ENCODE measurements at regions not wholly inside any gene's neighbourhood (a gene's known extent, or its start where the extent isn't known, plus 50 kb on each side); places are given as distances from the start of the nearest gene placed in this dataset.

DNA sequence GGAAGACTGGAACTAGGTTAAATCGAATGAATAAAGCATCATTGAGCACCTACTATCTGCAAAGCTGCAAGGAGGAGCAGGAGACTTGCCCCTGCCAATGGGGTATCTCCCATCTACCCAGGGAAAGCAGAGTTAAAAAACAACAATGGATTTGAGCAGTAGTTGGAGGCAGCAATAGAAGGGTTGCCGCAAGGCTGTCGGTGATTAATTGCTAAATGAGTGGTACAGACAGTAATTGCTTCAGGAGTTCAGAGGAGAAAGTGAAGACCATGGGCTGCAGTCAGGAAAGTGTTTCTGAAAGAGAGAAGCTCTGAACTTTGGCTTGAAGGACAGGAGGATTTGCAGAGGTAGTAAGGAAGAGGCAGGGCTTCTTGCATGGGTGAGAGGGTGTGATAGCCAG lies 152.9 kb downstream of the ACTL8 start:
- no peak for DNase-seq

DNA sequence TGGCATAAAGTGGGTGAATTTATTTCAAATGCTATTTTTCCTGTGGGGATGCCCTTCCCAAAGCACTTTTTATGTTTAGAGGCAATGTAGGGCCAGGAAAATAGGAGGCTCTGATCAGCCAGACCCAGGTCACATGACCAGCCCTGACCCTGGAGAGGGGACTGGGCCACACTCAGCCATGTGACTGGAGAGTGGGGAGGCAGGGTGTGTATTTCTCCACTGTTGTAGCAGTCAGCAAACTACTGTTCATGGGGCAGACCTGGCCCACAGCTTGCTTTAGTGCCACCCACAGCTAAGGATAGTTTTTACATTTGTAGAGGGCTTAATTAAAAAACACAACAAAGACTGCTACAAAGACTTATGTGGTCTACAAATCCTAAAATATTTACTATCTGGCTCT lies 153.8 kb downstream of the ACTL8 start:
- DNase-seq = no peak

DNA sequence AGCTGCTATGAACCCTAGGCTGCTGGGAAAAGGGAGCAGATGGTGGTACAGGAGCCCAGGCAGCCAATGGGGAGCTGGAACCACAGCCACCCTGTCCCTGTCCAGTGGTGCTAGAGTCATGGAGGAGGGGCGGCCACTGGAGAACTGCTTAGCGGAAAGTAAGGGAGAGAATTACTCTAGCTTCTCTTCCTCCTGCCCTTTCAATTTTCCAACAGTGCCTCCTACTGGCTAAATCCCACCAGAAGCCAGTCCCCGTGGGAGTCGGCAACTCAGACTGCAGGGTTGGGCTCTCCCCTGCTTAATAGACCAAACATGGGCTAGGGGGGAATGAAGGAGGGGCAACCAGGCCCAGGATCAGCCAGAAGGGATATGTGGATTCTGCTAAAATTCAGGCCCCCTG lies 154.5 kb downstream of the ACTL8 start:
- DNase-seq = no peak

DNA sequence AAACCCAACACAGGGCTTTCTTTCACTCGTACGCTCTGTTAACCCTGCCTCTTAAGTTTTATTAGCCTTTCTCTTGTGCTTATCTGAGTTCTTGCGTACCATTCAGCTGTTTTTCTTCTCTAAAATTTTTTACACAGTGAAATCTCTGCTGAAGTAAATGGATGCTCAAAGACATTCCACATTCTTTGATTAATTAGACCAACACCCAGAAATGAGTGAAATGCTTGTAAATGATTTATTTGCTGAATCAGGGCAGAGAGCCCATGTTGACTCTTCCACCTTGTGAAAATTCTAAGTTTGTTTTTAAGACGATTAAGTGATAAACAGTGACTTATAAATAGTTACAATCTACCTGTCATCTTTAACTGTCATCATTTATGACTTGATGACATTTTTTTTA lies 156.7 kb downstream of the ACTL8 start:
- no peak for DNase-seq

DNA sequence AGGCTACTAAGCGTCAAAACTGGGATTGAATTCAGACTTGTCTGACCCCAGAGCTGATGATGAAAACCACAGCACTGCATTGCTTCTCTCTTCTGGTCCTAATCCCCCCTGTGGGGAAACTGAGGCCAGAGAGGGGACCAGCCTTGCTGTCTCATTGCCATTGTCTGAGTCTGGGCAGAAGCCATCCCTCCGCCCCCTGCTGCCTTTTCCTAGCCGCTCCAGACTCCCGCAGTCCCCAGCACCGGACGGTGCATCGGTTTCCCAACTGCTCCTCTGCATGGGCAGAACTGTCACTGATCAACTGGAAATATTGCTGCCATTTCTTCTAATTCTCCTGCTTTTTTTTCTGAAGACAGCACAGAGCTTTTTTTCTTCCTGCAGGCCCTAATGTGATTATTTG lies 157.4 kb downstream of the ACTL8 start:
- no peak for DNase-seq

DNA sequence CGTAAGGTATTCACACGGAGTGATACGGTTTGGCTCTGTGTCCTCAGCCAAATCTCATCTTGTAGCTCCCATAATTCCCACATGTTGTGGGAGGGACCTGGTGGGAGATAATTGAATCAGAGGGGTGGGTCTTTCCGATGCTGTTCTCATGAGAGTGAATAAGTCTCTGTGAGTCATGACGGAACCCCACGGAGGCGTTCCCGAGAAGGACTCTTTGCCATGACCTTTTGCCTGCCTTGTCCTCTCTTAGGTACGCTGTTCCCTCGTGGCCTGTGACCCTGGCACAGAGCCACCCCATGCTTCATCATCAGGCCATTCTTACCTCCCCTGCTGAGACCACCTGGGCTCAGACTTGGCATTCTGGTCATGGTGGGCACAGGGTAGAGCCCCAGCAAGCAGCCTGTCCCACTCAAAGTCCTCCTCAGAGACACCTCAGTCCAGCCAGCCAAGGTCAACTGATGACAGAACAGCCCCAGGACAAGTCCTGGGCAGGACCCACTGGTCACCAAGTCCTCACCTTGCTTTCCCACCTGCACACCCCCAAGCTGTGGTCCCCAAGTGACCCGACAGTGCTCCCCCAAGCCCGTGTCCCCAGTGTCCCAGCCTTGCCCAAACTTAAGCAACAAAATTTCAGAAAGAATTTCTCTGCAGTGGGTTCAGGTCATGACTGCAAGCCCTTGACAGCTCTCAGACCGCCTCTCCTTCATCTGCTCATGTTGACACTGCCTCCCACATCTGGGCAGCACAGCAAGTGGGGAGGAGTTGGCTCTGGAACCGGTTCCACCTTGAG lies 158.4 kb downstream of the ACTL8 start:
- DNase-seq = no peak

DNA sequence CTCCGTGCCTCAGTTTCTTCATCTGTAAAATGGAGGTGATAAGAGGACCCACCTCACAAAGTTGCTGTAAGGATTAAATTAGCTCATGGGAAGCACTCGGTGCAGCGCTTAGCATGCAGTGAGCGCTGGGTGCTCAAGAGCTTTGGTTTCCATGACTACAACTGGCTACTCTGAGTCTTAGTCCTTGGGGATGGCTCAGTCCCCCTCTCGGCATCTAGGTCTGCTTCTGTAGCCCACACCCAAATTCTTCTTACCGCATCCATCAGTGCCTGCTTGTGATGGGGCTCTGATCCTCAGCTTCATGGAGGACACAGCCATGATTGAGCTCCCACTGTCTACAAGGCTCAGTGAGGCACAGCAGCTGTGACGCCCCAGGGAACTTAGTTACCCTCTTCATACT lies 159.0 kb downstream of the ACTL8 start:
- DNase-seq = no peak

DNA sequence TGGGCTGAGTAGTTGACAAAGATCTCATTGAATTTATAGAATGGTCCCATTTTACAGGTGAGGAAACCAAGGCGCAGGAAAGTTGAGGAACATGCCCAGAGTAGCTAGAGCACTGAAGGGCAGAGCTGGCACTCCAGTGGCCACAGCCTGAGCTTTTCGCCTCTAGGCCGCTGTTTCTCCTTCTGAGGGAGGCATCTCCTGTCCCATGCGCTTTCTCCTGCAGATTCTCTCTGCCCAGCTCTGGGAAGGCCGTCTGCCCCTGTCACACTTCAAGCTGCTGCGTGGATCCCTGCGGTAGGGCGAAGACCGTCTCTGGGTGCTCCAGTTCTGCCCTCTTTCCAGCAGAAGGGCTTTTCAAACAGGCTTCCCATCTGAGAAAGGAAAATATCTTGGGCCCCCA lies 159.9 kb downstream of the ACTL8 start:
- no peak for DNase-seq

DNA sequence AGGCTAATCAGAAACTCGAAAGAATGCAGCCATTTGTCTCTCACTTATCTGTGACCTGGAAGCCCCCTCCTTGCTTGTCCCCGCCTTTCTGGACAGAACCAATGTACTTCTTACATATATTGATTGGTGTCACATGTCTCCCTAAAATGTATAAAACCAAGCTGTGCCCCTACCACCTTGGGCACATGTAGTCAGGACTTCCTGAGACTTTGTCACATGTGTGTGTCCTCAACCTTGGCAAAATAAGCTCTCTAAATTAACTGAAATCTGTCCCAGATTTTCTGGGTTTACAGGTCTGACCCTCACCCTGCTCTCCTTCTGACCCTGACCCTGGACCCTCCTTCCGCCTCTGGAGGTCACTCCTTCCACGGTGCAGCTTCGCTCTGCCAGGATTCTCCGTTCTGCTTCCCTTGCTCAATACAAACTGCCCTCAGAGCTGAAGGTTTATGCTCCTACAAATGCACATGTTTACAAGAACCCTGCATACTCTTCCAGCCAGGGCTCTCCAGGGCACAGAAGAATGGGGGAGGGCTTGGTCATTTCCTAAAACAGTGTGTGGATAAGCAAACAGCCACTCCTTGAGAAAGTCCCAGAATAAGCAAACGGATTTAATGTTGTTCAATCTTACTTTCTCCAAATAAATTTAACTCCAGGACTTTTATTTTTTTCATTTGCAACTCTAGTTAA lies 160.5 kb downstream of the ACTL8 start:
- no peak for DNase-seq

DNA sequence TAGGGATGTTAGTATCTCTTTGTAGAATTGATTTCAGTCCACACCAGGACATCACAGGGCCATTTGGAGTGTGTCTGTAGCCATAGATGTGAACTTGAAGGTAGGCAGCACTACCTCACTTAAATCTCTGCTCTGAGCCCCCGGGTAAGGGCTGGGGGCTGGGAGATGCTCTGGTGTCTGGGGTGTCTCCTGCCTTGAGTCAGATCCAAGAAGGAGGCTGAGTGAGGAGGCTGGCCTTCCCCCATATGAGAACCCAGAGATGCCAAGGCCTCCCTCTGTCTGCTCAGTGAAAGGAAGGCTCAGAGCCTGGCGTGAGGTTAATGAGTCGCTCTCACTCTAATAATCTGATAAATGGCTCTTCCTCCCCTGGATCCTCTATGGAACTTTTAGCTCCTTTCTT lies 161.6 kb downstream of the ACTL8 start:
- no peak for DNase-seq

DNA sequence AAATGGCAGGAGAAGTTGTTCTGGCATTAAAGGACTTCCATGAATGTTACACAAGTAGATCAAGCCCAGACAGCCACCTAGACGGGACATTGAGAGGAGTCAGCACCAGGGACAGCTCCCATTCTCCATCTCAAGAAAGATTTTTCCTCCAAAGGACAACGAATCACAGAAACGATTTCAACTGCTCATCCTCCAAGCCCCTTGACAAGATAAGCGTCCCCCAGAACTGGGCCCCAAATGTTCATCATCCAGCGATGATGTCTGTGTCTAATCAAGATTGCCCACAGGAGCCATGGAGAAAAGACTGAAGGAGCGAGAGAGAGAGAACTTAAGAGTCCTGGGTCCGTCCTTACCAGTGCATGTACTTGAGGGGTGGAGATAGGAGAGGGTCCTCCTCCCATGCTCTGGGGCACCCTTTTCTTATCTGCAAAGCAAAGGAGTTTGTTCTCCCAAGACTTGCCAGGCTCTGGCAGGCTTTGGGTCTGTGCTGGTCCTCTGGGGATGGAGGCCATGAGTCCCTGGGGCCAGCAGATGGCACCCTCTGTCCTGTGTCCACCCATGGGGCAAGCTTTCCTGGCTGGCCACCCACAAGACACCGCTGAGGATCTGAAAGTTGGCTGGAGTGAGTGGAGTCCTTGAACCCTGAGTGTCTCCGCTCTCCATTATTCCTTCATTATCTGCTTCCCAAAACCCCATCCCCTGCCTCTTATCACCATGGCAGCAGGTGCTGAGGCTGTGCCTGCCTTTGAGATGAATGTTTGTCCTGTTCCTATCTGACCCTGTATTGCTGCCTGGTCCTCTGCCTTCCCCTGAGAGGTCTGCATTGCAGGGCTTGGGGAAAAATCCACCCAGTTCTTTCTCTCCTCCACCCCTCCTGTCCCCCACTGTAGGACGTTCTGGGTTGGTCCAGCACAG lies 164.6 kb downstream of the ACTL8 start:
- no peak for DNase-seq

DNA sequence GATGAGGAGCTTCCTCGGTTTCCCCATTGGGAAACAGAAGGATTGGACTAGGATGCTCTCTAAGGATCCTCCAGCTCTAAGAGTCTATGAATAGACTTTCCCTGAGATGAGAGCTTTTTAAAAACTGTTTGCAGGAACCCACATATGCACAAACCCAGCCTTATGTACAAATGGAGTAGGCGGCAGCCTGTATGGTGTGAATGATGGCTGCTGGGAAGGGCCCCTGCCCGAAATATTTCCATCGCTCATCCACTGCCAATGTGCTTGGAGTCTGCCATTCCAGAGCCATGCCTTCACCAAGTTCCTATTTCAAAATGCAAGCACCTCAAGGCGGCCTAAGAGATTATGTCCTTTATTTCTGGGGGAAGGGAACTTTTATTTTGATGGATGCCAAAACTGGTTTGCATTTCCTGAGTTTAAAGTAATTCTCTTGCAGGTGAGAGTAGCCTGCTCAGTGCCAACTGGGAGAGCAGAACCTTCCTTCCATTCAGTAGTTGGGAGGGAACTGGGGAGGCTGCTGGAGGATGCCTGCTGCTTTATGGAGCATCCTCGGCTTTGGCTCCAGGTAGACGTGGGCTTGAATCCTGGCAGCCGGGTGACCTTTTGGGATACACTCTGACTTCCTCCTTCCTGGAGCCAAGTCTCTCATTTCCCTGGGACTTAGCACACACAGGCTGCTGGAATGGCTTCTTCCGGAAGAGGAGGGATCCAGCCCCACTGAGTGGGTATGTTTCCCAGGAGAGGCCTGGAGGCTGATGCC lies 165.9 kb downstream of the ACTL8 start:
- no peak for DNase-seq

DNA sequence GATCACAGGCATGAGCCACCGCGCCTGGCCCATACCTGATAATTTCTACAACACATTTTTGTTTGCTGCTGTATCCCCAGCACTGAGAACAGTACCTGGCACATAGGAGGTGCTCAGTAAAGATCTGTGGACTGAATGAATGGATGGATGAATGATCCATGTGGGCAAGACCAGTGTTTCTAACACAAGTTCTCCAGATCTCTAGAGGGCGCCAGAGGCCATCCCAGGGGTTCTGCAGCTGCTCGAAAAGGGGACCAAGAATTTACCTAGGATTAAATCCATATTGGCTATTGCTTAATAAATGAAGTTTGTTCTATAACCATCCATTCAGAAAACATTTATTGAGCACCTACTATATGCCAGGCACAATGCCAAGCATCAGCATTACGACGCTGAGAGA lies 167.7 kb downstream of the ACTL8 start:
- peak; percentile 11 for DNase-seq

DNA sequence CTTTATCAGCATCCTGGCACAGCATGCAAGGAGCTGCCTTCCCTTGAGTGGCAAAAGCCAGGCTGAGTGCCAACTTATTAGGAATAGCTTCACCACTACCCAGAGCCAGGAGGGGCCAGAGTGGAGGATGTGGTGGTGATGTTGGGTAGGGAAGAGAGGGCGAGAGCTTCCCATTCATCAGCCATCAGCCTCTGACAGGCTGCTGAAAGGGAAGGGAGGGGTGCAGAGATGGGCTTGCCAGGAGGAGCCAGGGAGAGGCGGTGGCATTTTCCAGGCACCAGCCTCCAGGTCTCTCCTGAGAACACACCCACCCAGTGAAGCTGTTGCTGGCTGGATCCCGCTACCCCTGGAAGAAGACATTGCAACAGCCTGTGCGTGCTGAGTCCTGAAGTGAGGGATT lies 168.5 kb downstream of the ACTL8 start:
- no peak for DNase-seq

DNA sequence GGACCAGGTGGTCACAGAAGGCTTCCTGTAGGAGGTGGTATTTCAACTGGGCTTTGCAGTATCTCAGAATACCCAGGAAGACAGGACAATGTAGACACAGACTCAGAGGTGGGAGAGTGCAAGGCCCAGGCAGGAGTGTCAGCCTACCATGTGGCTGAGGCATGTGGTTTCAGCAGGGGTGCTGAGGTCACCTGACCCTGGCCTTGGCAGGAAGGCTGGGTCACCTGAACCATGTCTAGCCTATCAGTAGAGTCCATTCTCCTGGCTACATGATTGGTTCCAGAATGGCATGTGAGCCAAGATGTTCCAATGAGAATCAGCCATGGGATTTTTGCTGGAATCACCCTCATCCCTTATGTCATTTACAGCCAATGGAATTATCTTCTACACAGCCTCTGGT lies 169.4 kb downstream of the ACTL8 start:
- no peak for DNase-seq

DNA sequence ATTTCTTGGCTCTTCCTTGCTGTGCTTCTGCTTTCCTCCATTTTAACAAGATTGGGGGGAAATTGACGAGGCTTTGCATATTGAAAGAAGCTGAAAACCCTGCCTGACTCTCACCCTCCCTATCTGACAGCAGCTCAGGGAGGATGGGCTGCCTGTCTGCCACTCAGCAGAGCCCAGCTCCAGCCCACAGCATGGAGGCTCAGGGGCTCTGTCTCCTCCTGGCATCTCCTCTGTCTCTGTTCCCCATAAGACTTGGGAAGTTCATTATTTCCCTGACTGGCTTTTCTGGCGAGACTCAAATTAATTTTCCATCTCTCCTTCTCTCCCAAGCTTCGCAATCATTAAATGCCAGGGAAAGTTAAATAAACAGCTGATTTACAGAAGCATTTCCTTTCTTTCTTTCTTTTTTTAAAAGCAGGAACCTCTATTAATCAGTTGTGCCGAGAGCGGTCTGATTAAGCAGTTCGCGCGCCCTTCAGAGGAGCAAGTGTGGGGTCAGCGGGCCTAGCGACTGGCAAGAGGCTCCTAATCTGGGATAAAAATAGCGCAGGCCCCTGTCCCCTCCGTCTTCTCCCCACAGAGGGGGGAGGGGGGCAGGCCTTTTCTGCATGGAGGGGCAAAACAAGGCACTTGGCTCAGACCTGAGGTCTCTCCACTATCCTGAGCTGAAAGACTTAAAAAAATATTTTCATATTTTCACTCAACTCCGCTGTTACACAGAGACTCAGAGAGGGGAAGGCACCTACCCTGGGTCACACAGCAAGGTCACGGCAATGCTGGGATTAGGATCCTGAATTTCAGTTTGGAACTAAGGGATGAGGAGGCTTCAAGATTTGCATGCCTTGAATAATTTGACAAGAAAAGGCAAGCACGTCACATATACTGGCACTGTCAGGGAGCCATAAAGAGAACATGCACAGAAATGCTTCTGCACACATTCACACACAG lies 170.4 kb downstream of the ACTL8 start:
- DNase-seq = no peak

DNA sequence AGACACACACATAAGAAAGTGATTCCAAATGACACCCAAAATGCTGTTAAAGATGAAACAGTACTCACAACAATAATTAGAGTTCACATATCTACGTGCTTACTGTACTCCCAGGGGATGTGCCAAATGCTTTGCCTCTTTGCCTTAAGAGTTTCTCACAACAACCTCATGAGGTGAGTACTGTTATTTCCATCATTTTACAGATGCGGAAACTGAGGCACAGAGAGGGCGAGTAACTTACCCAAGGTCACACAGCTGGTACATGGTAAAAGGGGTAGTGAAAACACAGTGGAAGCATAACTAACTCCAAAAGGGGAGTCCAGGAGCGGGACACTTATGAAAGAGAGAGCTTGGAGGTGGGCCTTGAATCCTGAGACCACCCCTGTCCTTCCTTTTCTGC lies 171.8 kb downstream of the ACTL8 start:
- DNase-seq = no peak

DNA sequence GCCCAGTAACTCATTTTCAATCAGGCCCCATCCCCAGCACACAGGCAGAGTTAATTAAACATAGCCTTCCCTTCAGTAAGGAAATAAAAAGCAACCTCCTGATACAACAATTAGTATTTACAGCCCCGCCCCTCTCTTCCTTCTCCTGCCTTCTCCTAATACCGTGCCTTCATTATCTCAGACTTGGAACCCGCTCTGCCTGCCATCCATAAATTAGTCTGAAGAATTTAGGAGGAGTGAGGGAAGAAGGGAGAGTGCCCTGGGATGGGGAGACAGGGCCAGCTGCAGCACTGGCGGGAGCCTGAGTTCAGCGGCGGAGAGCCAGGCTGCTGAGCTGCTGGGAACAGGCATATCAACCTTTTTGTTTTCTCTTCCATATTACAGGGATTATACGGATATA lies 172.8 kb downstream of the ACTL8 start:
- no peak for DNase-seq

DNA sequence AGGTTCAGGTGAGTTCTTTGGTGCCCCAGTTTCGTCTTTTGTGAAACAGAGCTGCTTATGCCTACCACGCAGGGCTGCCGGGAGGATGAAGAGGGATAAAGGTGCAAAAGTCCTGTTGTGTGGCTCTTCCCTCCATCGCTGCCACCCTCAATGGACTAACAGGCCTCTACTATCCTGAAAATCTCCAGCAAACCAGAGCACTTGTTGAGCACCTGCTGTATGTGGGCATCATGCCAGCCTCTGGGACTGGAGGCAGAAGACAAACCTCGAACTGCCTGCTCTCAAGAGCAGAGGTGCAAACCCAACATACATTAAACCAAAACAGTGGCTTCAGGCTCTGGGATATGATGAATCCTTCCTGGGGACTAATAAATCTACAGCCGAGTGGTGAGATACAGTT lies 174.1 kb downstream of the ACTL8 start:
- DNase-seq = no peak

DNA sequence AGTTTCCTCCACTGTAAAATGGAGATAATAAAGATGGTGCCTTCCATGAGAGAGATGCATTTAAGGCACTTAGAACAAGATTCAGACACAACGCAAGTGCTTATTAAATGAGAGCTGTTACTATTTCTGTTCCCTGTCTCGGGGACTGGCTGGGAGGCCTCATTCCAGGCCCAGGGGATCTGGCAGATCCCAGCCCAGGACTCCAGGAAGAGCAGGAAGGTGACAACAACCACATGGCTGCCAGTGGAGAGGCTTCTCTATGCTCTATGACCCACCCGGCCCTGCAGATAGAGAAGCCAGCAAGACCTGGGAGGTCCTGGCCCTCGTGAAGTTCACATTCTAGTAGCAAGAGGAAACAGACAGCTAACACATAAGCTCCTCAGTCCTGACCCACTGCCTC lies 175.5 kb downstream of the ACTL8 start:
- DNase-seq = no peak

DNA sequence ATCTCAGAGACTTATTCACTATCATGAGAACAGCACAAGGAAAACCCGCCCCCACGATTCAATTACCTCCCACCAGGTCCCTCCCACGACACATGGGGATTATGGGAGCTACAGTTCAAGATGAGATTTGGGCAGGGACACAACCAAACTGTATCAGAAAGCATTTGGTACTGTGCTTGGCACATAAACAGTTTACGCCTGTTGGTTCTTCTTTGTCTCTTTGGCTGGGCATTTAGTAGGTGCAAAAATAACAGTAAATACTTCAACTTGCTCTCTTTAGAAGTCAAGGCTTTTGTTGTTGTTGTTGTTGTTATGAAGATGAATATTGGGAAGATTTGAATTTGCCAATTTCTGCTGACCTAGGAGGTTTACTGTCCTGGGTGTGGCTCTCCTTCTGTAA lies 175.4 kb upstream of the IGSF21 start:
- no peak for DNase-seq

DNA sequence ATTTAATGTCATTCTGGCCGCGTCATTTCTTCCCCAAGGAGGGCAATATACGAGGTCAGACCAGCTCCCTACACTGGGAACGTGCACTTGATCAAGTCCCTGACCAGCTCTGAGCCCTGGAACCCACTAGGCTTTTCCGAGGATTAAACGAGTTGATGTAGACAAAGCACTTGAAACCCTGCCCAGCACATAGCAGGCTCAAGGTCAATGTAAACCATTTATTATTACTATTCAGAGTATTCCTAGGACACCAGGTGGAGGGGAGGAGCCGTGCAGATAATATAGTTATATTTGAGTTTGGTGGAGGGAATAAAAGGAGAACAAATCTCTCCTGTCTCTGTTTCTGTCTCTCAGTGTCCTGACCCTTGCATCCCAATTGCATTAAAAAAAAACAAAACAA lies 174.1 kb upstream of the IGSF21 start:
- DNase-seq = no peak

Data from COR-L47 (cell line).